ENCODE measurements at regions not wholly inside any gene's neighbourhood (a gene's known extent, or its start where the extent isn't known, plus 50 kb on each side); places are given as distances from the start of the nearest gene placed in this dataset.

DNA sequence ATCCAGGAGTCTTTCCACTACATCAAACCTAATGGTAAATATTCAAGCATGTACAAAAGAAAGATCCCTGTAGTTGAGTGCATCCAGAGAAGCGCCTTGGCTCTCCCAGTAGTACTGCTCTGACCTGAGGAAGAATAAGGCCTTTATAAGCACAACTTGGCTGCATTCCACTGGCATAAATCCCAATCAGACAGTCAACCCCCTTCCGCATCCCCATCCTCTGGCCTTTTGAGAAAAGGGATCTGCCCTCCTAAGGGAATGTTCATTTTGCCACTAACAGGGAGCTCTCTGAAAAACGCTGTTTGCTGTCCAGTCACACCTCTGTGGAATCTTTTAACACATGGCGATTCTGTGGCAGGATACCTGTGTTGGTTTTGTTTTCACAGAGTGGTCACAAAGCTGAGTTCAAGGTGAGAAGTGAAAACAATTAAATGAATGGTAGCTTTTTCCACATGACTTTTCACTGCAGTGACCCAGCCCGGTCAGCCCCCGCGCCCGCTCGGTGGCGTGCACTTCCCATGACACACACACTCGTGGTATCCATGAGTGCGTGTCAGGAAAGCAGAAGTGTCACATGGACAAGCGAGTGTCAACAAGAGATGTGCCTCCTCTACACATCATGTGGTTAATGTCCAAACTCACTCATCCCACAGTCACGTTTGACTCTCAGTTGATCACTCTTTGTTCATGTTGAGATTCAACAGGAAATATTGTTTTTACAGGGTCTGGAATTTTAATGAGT is 112.2 kb upstream of the ENPP6 start:
- Histone ChIP-seq H3K9ac (ENCODE audit: low read depth, low read length, poor library complexity, severe bottlenecking) (no peak overlapping the region), H3K36me3 (ENCODE audit: insufficient read depth, low read length) (no peaks in the 10 kb centered on the region), H3K9me3 (ENCODE audit: insufficient read depth, low read depth, low read length) (no peaks in the 10 kb centered on the region), H3K9me2 (replicated peaks; ENCODE audit: low read depth, low read length) (no peaks in the 10 kb centered on the region), H3F3A (ENCODE audit: low read depth) (no peaks in the 10 kb centered on the region), H3K4me1 (ENCODE audit: insufficient read depth, low read length, poor library complexity, severe bottlenecking) (no peaks in the 10 kb centered on the region), H3K4me2 (ENCODE audit: low read depth, low read length, poor library complexity, severe bottlenecking) (no peak overlapping the region), H3K79me2 (ENCODE audit: insufficient read depth, low read length) (no peaks in the 10 kb centered on the region), H2AFZ (ENCODE audit: low read length) (no peak overlapping the region), H4K20me1 (ENCODE audit: insufficient read depth, low read length, poor library complexity, severe bottlenecking) (no peaks in the 10 kb centered on the region), H3K27me3 (ENCODE audit: insufficient read depth, low read length, poor library complexity, severe bottlenecking) (no peaks in the 10 kb centered on the region), H3K4me3 (ENCODE audit: low read length, poor library complexity, severe bottlenecking) (no peak overlapping the region)
- no peak for TF ChIP-seq CTCF (conservative IDR thresholded peaks at IDR 0.05; ENCODE audit: low read length)
- no peak for TF ChIP-seq EZH2phosphoT487 (IDR thresholded peaks at IDR 0.05; ENCODE audit: borderline replicate concordance)

GRCh38 chr4:184329235-184329634 is 111.6 kb upstream of the ENPP6 start:
- Histone ChIP-seq H3K4me3 (ENCODE audit: low read length, poor library complexity, severe bottlenecking) (no peak overlapping the region), H3K4me1 (ENCODE audit: insufficient read depth, low read length, poor library complexity, severe bottlenecking) (no peaks in the 10 kb centered on the region), H3K79me2 (ENCODE audit: insufficient read depth, low read length) (no peaks in the 10 kb centered on the region), H3F3A (ENCODE audit: low read depth) (no peaks in the 10 kb centered on the region), H3K36me3 (ENCODE audit: insufficient read depth, low read length) (no peaks in the 10 kb centered on the region), H3K27me3 (ENCODE audit: insufficient read depth, low read length, poor library complexity, severe bottlenecking) (no peaks in the 10 kb centered on the region), H4K20me1 (ENCODE audit: insufficient read depth, low read length, poor library complexity, severe bottlenecking) (no peaks in the 10 kb centered on the region), H3K9me3 (ENCODE audit: insufficient read depth, low read depth, low read length) (no peaks in the 10 kb centered on the region), H3K4me2 (ENCODE audit: low read depth, low read length, poor library complexity, severe bottlenecking) (no peak overlapping the region), H3K9ac (ENCODE audit: low read depth, low read length, poor library complexity, severe bottlenecking) (no peak overlapping the region), H2AFZ (ENCODE audit: low read length) (no peak overlapping the region), H3K9me2 (replicated peaks; ENCODE audit: low read depth, low read length) (no peaks in the 10 kb centered on the region)
- TF ChIP-seq CTCF (conservative IDR thresholded peaks at IDR 0.05; ENCODE audit: low read length) (no peak), EZH2phosphoT487 (IDR thresholded peaks at IDR 0.05; ENCODE audit: borderline replicate concordance) (no peak)

DNA sequence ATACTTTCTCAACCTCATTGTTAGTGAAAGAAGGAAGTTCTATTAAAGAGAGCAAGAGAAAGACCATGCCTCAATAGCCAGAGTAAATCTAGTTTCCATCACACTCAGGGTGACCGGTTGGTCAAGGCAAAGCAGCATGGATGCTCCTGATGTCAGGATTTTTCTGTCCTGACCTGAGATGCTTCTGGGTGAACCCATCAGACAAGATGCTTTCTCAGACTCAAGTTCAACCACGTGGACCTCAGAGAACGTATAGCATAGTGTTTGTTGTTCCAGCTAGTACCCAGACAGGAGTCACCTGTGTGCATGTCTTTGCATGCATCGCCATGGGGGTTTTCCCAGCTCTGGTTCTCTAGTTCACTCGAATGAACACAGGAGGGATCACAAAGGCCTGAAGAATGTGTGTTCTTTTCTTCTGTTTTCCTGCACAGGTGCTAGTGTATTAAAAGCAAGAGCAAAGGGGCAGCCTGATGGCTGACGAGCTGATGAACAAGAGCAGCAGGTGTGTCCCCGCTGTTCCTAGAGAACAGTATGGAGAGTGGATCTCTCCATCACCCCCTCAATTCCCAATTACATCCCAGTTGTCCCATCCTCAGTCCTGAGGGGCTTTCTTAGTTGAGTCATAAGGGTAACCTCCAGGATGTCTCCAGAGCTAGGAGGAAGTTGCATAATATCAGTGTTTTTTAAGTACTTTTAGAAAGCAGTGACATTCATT is 110.5 kb upstream of the ENPP6 start:
- no peak overlapping the region for H3K9ac ChIP-seq (ENCODE audit: low read depth, low read length, poor library complexity, severe bottlenecking)
- H3K36me3 ChIP-seq (ENCODE audit: insufficient read depth, low read length): no peaks in the 10 kb centered on the region
- H3K4me2 ChIP-seq (ENCODE audit: low read depth, low read length, poor library complexity, severe bottlenecking): no peak overlapping the region
- H4K20me1 ChIP-seq (ENCODE audit: insufficient read depth, low read length, poor library complexity, severe bottlenecking): no peaks in the 10 kb centered on the region
- TF ChIP-seq EZH2phosphoT487 (IDR thresholded peaks at IDR 0.05; ENCODE audit: borderline replicate concordance): no peak
- no peak for TF ChIP-seq CTCF (conservative IDR thresholded peaks at IDR 0.05; ENCODE audit: low read length)
- no peaks in the 10 kb centered on the region for H3K27me3 ChIP-seq (ENCODE audit: insufficient read depth, low read length, poor library complexity, severe bottlenecking)
- no peak overlapping the region for H3K4me3 ChIP-seq (ENCODE audit: low read length, poor library complexity, severe bottlenecking)
- H3F3A ChIP-seq (ENCODE audit: low read depth): no peaks in the 10 kb centered on the region
- H3K4me1 ChIP-seq (ENCODE audit: insufficient read depth, low read length, poor library complexity, severe bottlenecking): no peaks in the 10 kb centered on the region
- H2AFZ ChIP-seq (ENCODE audit: low read length): no peak overlapping the region
- no peaks in the 10 kb centered on the region for H3K9me3 ChIP-seq (ENCODE audit: insufficient read depth, low read depth, low read length)
- no peaks in the 10 kb centered on the region for H3K79me2 ChIP-seq (ENCODE audit: insufficient read depth, low read length)
- no peaks in the 10 kb centered on the region for H3K9me2 ChIP-seq (replicated peaks; ENCODE audit: low read depth, low read length)

Data from Loucy (cell line).